ENCODE measurements at regions not wholly inside any gene's neighbourhood (a gene's known extent, or its start where the extent isn't known, plus 50 kb on each side); places are given as distances from the start of the nearest gene placed in this dataset.
A peak's percentile ranks its signal among the peaks of the same experiment; 100 is the strongest.
"Not testable (repeated sequence)": the region's sequence is repeated elsewhere in the genome, so short reads cannot be mapped to it uniquely, and the experiment has no call there.

DNA sequence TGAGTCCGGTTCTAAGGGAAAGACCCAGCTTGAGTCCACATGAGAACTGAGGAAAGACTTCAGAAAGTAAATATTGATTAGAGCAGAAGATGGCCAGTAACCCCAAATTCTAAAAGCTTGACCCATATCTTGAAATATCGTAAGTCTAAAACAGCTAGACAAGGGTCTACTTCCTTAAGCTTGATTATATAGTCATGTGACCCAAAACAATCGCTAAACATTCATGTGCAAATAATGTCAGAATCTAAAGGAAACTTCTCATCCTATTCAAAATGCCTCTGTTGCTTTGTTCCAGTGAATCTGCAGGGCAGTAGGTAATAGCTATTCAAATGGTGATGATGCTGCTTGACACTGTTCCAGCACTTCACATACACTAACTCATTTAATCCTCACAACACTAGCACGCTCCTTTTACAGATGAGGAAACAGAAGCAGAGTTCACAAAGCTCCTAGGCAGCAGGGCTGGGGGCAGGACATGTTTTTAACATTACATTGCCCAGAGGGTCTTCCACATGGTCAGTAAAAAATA lies 52.6 kb downstream of the TCF20 start:
- DNase-seq = no peak

DNA sequence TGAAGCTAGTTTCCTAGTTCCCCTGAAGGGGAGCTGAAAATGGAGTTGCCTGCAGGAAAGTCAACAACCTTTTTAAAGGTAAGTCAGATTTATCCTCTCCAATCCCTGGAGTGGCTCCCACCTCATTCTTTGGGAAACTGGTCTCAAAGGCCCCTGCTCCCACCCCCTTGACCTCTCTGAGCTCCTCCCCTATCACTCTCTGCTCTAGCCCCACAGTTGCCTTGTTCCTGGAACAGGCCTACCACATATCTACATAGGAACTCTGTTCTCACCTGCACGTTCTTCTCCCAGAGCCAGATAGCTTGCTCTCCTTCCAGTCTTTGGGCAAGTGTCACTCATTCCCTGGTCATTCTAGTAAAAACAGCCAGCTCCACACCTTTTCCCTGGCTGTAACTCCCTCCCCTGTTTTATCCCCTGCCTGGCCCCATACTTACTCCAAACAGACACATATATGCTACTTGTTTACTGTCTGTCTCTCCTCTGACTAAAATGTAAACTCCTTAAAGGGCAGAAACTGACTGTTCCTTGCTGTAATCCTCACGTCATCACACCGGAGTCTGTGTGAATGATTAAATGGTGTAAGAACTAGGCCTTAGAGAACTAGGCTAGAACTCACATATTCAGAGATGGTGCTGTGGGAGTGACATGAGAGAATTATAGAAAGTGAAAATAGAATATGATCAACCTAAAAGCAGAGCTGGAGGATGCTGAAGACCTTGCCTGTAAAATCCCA lies 53.3 kb downstream of the TCF20 start:
- DNase-seq = no peak

DNA sequence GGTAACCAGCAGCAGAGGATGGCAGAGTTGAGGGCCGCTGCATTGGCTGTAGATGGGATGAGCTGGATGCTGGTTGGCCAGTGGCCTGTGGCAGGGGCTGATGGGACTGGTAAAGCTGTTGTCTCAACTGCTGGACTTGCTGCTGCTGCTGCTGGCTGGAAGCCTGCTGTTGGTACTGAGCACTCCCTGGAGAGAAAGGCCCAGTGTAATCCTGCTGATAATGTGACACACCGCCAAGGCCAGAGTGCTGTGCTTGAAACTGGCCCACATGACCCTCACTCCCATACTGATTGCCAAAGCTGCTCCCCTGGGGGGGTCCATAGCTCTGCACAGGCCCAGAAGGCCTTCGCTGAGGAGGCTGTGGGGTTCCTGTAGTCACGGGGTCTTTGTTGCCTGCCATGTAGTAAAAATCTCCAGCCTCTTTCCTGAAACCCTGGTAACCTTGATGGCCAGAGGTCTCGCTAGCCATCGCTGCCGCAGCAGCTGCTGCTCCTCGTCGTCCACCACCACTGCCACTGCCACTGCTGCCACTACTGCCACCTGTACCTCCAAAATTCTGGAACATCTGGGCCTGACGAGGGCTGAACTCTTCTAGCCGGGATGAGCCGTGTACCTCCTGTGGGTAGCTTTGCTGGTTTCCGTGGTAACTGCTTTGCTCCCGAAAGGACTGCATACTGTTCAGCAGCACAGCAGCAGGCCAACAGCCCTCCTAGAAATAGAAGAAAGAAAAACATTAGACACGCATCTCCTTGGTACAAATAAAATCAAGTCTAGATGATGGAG lies 55.6 kb downstream of the TCF20 start:
- DNase-seq = no peak

DNA sequence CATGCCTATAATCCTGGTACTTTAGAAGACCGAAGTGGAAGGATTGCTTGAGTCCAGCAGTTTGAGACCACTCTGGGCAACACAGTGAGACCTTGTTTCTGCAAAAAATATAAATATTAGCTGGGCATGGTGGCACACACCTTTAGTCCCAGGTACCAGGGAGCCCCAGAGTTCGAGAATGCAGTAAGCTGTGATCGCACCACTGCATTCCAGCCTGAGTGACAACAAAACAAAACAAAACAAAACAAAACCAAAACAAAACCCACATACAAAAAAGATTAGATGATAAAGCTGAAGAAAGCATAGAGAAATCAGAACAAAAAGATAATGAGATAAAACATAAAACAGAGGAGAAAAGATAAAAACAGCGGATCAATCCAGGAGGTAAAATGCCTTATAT lies 62.1 kb downstream of the TCF20 start:
- DNase-seq = no peak

DNA sequence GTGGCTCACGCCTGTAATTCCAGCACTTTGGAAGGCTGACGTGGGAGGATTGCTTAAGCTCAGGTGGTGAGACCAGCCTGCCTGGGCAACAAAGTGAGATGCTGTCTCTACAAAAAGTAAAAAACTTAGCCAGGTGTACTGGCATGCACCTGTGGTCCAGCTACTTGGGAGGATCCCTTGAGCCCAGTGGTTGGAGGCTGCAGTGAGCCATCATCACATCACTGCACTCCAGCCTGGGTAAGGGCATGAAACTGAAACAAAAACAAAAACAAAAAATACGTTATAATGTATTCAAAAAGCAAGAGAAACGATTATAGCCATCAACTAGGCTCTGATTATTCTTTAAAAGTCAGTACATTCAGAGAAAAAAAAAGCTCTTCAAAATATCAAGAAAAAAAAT lies 62.5 kb downstream of the TCF20 start:
- DNase-seq = no peak

DNA sequence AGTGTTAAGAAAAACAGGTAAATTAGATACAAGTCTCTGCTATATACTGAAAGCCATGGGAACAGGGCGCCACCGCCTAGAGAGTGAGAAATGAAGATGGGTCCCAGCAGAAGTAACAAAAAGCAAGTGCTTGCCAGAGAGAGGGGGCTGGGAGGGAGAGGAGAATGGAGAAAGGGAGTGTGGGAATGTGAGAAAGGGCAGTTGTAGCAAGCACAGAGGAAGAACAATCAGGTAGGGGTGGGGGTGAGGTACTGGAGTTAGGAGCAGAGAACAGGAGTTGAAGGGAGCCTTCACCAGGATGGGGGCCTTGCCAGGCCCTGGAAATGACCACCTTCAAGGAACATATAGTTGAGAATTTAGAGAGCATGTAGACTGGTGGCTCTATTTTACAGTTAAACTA lies 66.8 kb downstream of the TCF20 start:
- no peak for DNase-seq

DNA sequence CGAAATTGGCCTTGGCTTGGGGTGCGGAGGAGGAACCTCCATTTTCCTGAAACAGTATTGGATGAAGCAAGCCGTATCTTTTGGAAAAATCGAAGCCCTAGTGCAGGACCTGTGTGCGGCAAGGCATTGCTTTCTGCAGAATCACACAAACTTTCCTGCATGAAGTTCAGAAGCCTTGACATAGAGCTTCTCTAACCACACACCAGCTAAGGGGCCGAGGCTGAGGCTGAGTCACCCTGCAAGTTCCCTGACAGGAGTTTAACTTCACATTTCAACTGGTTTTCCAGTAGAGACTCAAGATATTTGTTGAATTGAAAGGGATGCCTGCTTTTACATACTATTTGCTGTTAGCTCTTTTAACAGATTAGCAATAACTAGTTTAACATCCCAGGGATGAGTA lies 67.8 kb downstream of the TCF20 start:
- DNase-seq = peak; percentile 54 to 59

DNA sequence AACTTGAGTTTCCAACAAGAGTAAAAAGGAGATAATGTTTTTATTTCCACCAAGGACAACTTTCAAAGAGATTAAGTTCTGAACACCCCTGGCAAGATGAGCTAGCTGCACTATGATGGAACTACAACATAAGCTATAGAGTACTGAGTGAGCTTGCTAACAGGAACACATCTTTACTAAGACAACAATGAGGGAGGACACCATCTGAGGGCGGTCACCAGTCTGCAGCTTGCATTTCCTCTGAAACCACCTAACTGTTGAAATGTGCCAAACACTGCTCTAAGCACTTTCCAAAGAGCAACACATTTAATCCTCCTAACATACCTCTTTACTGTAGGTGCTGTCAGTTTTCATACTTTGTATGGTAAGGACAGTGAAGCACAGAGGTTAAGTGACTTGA lies 68.4 kb downstream of the TCF20 start:
- DNase-seq = no peak

DNA sequence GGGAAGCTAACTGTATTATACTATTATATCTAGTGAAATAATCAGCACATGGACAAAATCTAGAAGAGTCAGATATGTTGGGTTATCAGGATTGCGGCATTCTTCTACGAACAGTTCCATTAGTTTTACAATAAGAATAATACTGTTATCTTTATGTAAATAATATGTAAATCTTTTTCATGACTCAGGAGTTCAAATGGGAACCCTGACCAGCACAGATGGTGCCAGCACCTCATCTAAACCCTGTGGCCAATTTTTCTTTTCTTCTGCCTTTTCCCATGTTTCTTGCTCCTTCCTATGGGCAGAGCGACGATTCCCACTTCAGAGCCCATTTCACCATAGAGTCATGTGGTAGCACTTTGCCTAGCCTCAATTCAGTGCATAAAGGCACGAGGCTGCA lies 68.4 kb upstream of the CYP2D6 start:
- no peak for DNase-seq

DNA sequence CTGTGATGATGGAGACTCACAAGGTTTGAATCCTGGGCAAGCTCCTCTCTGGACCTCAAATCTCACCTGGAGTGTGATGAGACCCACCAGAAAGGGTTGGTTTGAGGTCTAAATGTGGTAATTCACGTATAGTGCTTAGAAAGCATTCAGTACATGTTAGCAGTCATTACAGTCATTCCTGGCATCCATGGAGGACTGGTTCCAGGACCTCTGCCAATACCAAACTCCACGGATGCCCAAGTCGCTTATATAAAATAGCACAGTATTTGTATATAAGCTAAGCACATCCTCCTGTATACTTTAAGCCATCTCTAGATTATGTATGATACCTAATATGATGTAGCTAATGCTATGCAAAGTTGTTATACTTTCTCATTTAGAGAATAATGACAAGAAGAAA lies 67.6 kb upstream of the CYP2D6 start:
- DNase-seq = no peak

DNA sequence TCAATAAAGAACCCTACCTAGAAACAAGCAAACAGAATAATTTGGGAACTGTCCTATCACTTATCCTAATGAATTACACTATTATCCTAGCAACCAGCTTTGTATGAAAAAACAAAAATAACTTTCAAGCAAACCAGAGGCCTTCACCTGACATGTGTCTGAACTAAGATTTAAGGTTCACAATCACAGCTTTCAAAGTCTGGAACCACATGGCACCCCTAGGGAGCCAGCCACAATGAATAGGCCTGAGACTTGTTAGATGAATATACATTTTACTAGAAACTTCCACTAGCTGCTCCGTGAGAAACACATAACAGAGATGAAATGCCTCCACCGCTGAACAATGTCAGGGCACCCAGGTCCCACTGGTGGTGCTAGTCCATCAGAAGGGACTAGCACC lies 65.8 kb upstream of the CYP2D6 start:
- DNase-seq = no peak

DNA sequence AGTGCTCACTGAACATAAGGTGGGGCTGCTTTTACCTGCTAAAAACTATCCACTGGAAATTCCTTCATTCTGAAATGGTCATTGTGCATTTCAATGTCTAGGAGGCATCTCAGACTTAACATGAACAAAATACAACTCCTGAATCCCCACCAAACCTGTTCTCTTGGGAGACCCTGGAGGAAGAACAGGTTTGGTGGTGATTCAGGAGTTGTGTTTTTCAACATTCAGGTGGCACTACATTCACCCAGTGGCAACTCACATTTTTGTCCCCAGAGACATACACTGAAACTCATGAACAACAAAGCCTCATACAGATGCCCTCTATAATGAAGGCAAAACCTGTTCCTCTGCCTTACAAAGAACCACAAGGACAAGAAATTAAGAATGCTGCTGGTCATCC lies 64.3 kb upstream of the CYP2D6 start:
- no peak for DNase-seq

DNA sequence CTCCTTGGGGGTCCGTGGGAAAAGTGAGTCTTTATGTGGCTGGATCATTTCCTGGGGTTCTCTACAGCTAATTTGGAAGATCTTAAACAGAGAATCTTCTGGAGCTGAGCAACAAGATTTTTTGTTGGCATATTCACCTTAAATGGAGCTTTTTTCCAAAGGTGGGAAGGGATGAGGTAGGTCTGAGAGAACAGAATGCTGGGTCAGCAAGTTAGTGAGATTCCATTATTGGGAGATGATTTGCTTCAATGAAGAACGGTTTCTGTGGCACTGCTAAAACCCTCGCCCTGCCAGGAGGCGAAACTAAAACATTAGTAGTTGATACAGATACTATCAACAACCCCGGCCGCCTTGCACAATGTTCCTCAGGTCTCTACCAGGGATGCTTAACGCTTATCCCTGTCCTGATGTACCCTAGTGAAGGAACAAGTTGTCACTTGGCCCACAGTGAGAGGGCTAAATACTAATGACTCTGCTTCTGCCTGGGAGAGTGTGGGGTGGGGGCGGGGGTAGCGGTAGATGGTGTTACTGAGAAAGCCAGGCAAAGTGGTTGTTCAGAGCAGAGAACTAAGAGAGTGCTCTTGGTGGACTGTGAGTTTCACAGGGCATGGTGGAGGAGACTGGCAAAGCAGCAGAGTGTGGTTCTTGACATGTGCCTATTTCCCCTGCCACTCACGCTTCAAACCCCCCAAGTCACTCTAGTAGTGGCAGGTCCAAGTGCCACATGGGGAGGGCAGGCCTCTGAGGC lies 63.7 kb upstream of the CYP2D6 start:
- no peak for DNase-seq

DNA sequence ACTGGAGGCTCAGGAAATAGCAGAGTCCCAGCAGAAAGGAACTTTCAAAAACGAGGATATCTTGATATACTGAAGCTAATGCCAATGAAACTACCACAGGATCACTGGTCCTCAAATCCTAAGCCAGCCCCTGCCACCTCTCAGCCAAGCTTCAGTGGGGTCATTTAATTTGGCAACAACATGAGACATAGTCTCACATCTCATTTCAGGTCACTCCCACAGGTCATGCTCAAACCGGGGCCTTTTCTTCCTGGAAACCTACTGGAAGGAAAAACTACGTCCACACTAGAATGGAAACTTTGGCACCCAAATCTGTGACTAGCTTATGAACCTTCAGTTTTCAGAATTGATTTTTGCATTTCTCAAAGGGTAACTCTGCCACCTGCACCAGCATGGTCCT lies 61.9 kb upstream of the CYP2D6 start:
- no peak for DNase-seq

DNA sequence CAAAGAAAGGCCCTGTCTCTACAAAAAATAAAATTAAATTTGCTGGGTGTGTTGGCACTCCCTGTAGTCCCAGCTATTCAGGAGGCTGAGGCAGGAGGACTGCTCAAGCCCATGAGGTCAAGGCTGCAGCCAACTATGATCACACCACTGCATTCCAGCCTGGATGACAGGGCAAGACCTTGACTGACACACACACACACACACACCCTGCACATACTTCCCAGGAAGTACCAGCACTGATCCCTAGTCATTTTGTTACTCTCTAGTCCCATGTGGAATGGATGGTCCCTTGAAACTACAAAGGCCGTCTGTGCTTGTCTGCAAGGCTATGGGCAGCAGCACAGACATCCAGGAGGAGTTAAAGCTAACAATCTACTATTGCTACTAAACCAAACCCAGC lies 59.7 kb upstream of the CYP2D6 start:
- no peak for DNase-seq

DNA sequence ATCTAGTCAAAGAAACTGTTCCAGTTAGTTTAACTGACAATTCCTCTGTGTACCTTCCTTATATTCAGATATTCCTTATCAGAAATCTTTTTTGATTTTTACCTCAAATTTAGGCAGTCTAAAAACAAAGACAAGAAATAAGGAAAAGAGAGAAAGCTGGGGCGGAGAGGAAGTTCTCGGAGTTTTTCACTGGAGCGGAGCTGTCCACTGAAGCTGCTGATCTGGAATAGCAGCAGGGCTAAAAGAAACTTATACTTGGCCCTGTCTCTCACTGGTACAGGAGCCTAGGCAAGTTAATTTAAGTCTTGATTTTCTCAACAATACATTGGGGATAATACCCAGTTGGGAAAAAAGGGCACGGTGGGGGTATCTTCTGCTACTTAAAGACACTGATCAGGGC lies 59.2 kb upstream of the CYP2D6 start:
- DNase-seq = no peak

DNA sequence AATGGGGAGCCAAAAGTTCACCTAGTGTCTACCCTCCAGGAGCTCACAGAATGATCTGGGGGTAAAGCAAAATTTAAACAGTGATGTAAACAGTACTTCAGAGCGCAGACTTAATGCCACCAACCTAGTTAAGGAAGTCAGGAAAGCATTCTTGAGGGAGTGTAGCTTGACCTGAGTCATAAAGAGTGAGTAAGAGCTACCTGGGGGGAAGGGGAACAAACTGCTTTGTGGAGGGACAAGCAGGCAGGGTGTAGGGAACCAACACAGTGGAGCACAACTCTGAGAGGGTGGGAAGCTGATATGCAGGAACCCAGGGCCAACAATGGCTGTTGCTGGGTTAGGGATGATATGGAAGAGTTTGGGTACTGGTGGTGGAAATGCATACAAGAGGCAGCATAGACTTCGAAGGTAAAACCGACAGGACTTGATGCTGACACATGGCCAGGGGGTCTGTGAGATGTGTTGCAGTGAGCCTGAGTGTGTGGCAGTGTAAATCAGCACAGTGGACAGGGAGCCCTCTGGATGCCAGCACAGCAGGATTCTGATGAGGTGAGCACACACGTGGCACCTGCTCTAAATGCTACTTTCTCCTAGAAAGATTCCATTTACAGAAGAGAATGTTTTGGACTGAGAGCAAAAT lies 58.3 kb upstream of the CYP2D6 start:
- no peak for DNase-seq

DNA sequence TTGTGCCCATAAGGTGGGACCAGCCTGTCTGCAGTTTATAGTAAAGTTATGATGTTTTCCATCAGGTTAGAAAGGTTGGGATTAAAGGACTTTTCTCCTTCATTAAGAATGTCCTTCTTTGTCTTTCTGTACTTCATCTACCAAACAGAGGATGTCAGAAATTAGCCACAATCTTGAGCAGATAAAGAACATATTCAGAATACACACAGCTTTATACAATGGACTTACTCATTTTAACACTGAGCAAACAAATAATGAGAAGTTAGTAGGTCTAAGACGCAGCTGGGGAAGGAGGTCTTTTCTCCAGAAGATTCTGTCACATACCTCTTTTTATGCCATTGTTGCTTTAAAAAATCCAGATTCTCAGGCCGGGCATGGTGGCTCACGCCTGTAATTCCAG lies 57.0 kb upstream of the CYP2D6 start:
- no peak for DNase-seq

DNA sequence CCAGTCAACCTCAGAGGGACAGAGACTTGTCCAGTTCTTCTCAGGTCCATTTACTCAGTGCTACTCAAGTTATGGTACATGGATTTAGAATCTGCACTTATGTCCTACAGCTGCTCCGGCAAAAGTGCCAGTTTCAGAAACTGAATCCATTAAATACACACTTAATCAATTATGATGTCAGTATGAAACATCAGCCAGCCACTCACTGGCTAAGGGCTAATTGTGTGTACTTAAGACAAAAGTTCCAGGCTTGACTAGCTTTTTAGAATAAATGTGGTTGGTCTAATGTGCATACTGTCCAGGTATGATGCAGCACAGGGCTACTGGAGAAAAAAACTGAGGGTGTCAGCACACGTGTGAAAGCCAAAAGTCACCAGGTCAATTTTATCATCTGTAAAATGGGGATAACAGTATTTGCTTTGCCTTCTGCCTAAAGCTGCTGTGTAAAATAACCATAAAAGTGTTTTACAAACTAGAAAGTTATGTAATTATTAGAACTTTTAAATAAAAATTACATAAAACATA lies 55.4 kb upstream of the CYP2D6 start:
- DNase-seq = no peak

DNA sequence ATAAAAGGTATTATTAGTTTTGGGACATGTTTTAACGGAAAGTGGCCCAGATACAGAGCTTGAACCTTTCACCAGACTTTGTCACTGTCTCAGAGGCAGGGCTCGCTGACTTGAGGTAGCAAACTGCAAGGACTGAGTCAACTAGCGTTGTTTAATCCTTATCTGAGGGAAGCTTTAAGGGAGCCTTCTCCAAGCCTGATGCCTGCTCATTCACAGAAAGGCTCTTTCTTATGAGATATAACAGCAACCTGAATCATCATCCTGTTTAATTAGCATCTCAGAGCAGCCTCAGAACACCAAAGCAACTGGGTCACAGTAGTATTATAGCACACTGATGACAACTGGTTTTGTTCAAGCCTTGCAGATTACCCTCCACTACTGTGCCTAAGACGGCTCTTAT lies 54.2 kb upstream of the CYP2D6 start:
- no peak for DNase-seq

DNA sequence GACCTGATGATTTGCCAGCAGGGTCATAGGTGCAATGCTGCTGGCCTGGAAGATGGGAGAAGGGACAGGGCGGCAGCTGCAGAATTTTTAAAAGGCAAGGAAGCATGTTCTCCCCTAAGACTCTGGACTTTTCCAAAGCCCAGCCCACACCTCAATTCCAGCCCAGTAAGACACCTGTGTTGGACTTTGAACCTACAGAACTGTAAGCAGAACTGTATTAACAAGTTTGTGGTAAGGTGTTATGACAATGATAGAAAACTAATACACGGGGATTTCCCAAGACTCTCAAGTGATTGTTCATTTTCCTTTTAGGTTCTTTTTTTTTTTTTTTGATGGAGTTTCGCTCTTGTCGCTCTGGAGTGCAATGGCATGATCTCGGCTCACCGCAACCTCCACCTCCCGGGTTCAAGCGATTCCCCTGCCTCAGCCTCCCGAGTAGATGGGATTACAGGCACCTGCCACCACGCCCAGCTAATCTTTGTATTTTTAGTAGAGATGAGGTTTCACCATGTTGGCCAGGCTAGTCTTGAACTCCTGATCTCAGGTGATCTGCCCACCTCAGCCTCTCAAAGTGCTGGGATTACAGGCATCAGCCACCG lies 53.0 kb upstream of the CYP2D6 start:
- not testable (repeated sequence) for DNase-seq

DNA sequence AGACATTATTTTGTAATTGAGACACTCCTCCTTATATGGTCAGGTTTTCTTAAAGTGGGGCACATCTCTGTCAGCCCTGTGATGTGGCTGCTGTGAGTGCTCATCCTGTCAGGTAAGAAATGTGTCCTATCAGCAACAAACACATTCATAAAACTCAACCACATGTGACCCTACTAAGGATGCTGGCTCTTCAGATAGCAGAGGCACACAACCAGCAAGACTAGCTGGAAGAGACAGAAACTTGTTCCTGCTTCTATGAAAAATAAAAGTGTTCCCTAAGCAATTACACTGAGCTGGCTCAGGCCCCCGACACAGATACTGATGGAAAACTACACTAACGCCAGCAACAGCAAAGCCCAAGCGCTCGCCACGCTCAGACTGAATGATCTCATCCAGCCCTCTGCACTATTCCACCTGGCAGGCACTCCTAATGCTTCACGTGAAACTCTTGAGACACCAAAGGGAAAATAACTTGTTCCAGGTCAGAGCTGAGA lies 49.8 kb upstream of the CYP2D6 start:
- DNase-seq = peak; percentile 29 to 38
